ENCODE measurements at regions not wholly inside any gene's neighbourhood (a gene's known extent, or its start where the extent isn't known, plus 50 kb on each side); places are given as distances from the start of the nearest gene placed in this dataset.

GRCh38 chr12:59839514-59839913 is 243.7 kb downstream of the SLC16A7 start:
- intact Hi-C loops (cut with micrococcal nuclease; ENCODE audit: unreplicated experiment) = loop anchor here (5.0 kb wide), 1 partner anchor 437 kb away; no protein-coding TSS in a partner anchor
- BruUV-seq (replicated peaks) = no TSS peak
- no peaks in the 10 kb centered on the region; the same call in 1 of the 2 replicates for H4K20me1 ChIP-seq (ENCODE audit: insufficient read depth, low read length)

GRCh38 chr12:59843260-59843843 is 247.5 kb downstream of the SLC16A7 start:
- Histone ChIP-seq H4K20me1 (ENCODE audit: insufficient read depth, low read length) (no peaks in the 10 kb centered on the region), H2AFZ (ENCODE audit: low read length) (no peak overlapping the region), H3K36me3 (ENCODE audit: insufficient read depth, low read length) (no peaks in the 10 kb centered on the region), H3K27ac (ENCODE audit: low read depth, low read length, poor library complexity, severe bottlenecking) (no peak overlapping the region), H3K79me2 (ENCODE audit: insufficient read depth, low read depth, low read length) (no peaks in the 10 kb centered on the region), H3K9me3 (ENCODE audit: low read length) (no peaks in the 10 kb centered on the region), H3K4me1 (ENCODE audit: insufficient read depth, low read length, poor library complexity, severe bottlenecking) (no peaks in the 10 kb centered on the region), H3K9me2 (ENCODE audit: insufficient read depth, low read length) (no peaks in the 10 kb centered on the region), H3K4me3 (ENCODE audit: low read depth, low read length, poor library complexity, severe bottlenecking) (no peak overlapping the region), H3K4me2 (ENCODE audit: low read length) (no peak overlapping the region)
- no peak for TF ChIP-seq CTCF (conservative IDR thresholded peaks at IDR 0.05; ENCODE audit: low read length)
- TF ChIP-seq EZH2phosphoT487 (IDR thresholded peaks at IDR 0.05; ENCODE audit: borderline replicate concordance, low read depth, low read length) = no peak
- no TSS peak for BruUV-seq (replicated peaks)
- intact Hi-C loops (cut with micrococcal nuclease; ENCODE audit: unreplicated experiment) = no loop called here
- DNase-seq (ENCODE audit: low spot score) = no peak
- POLR2A ChIA-PET = interaction anchor here (0.6 to 1.0 kb wide), 2 partner anchors 9 to 34 kb away, joined by 3 read pairs; no protein-coding TSS in a partner anchor
- CTCF ChIA-PET (ENCODE audit: unreplicated experiment) = no interaction called here

More at GRCh38 chr12:59839514-59839913, 243.7 kb downstream of the SLC16A7 start:
- no peaks in the 10 kb centered on the region for H3K4me1 ChIP-seq (ENCODE audit: insufficient read depth, low read length, poor library complexity, severe bottlenecking)
- no peak for DNase-seq (ENCODE audit: low spot score)
- no peaks in the 10 kb centered on the region for H3K9me2 ChIP-seq (ENCODE audit: insufficient read depth, low read length)
- TF ChIP-seq CTCF (conservative IDR thresholded peaks at IDR 0.05; ENCODE audit: low read length) (no peak), EZH2phosphoT487 (IDR thresholded peaks at IDR 0.05; ENCODE audit: borderline replicate concordance, low read depth, low read length) (no peak)
- no peak overlapping the region for H3K4me3 ChIP-seq (ENCODE audit: low read depth, low read length, poor library complexity, severe bottlenecking)
- no peak overlapping the region for H3K27ac ChIP-seq (ENCODE audit: low read depth, low read length, poor library complexity, severe bottlenecking)
- no peak overlapping the region for H2AFZ ChIP-seq (ENCODE audit: low read length)
- H3K79me2 ChIP-seq (ENCODE audit: insufficient read depth, low read depth, low read length) = no peaks in the 10 kb centered on the region
- ChIA-PET CTCF (ENCODE audit: unreplicated experiment) (no interaction called here), POLR2A (no interaction called here)
- H3K9me3 ChIP-seq (ENCODE audit: low read length) = no peaks in the 10 kb centered on the region
- H3K4me2 ChIP-seq (ENCODE audit: low read length) = no peak overlapping the region
- H3K36me3 ChIP-seq (ENCODE audit: insufficient read depth, low read length) = no peaks in the 10 kb centered on the region

- no peaks in the 10 kb centered on the region for H3K9me3 ChIP-seq (ENCODE audit: low read length)
- CTCF ChIA-PET (ENCODE audit: unreplicated experiment) = no interaction called here
- no peaks in the 10 kb centered on the region for H4K20me1 ChIP-seq (ENCODE audit: insufficient read depth, low read length)
- H3K4me3 ChIP-seq (ENCODE audit: low read depth, low read length, poor library complexity, severe bottlenecking) = no peak overlapping the region
- H2AFZ ChIP-seq (ENCODE audit: low read length) = no peak overlapping the region
- intact Hi-C loops (cut with micrococcal nuclease; ENCODE audit: unreplicated experiment) = no loop called here
- no peak overlapping the region for H3K4me2 ChIP-seq (ENCODE audit: low read length)
- no peak overlapping the region for H3K27ac ChIP-seq (ENCODE audit: low read depth, low read length, poor library complexity, severe bottlenecking)
- H3K4me1 ChIP-seq (ENCODE audit: insufficient read depth, low read length, poor library complexity, severe bottlenecking) = no peaks in the 10 kb centered on the region
- no peak for TF ChIP-seq EZH2phosphoT487 (IDR thresholded peaks at IDR 0.05; ENCODE audit: borderline replicate concordance, low read depth, low read length)
- no peak for TF ChIP-seq CTCF (conservative IDR thresholded peaks at IDR 0.05; ENCODE audit: low read length)
- no peaks in the 10 kb centered on the region for H3K9me2 ChIP-seq (ENCODE audit: insufficient read depth, low read length)
- DNase-seq (ENCODE audit: low spot score) = no peak
- POLR2A ChIA-PET = interaction anchor here (0.8 to 1.3 kb wide), 2 partner anchors 22 to 42 kb away, joined by 3 read pairs; no protein-coding TSS in a partner anchor
- no TSS peak for BruUV-seq (replicated peaks)
- H3K36me3 ChIP-seq (ENCODE audit: insufficient read depth, low read length) = no peaks in the 10 kb centered on the region
- no peaks in the 10 kb centered on the region for H3K79me2 ChIP-seq (ENCODE audit: insufficient read depth, low read depth, low read length)
These were observed 248.9 kb downstream of the SLC16A7 start for GRCh38 chr12:59844750-59845149.

Data from OCI-LY7 (cell line).